Pons (tissue), 1 donor: ENCODE measurements at regions not wholly inside any gene's neighbourhood (a gene's known extent, or its start where the extent isn't known, plus 50 kb on each side); places are given as distances from the start of the nearest gene placed in this dataset.

Experiments used
- DNase-seq: peaks from one replicate; pipeline ENCODE4 v3.0.0-alpha.2; 2016; ENCODE audit warnings: low spot score

DNA sequence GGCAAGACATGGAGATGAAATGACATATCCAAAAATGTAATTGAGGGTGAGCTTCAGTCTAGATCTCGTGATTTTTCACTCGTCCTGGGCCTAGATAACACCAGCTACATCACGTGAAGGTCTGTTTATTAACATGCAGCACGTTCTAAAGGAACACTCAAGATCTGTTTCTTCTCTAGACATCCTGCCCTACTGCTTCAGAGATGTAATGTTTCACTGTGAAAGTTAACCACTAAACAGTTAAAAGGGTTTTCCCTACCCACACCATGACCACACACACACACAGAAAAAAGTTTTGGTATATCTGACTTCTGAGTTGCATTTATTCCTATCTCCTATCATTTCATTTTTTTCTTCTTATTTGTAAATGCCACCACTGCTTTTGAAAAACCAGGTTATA, 52.3 kb upstream of the SMIM31 start:
- DNase-seq: no peak
